Progenitor cell of endocrine pancreas (in vitro differentiated cells): ENCODE measurements at regions not wholly inside any gene's neighbourhood (a gene's known extent, or its start where the extent isn't known, plus 50 kb on each side); places are given as distances from the start of the nearest gene placed in this dataset.

Experiments used
- DNase-seq: peaks from one replicate; pipeline ENCODE4 v3.0.0; 2021; ENCODE audit warnings: low spot score; ENCODE audit not compliant: unreplicated experiment
- H3K27ac Mint-ChIP-seq: 2 replicates; pipeline ENCODE4 v1.8.0; 2021; ENCODE audit warnings: mild to moderate bottlenecking, moderate library complexity, mixed read lengths
- H3K27me3 Mint-ChIP-seq: 2 replicates; pipeline ENCODE4 v1.8.0; 2021; ENCODE audit warnings: mixed read lengths
- H3K36me3 Mint-ChIP-seq: 2 replicates; pipeline ENCODE4 v1.8.0; 2022; ENCODE audit warnings: mixed read lengths; ENCODE audit not compliant: insufficient read depth
- H3K4me1 Mint-ChIP-seq: 2 replicates; pipeline ENCODE4 v1.8.0; 2021; ENCODE audit warnings: low read depth, mixed read lengths
- H3K4me3 Mint-ChIP-seq: 2 replicates; pipeline ENCODE4 v1.8.0; 2021; ENCODE audit warnings: low read depth, mild to moderate bottlenecking, moderate library complexity, mixed read lengths
- H3K9me3 Mint-ChIP-seq: 2 replicates; pipeline ENCODE4 v1.8.0; 2021; ENCODE audit warnings: low read depth, mixed read lengths
- CTCF ChIP-seq: fragments of 200-600 bp; sonication (generic); IDR thresholded peaks from one replicate; pipeline ENCODE4 v1.5.0; 2021; ENCODE audit warnings: antibody characterized with exemption, mild to moderate bottlenecking; ENCODE audit not compliant: unreplicated experiment

GRCh38 chr2:9123069-9123468 is 83.5 kb upstream of the ASAP2 start:
- TF ChIP-seq CTCF = no peak
- peaks cover 4% of the 10 kb centered on the region for H3K27me3 Mint-ChIP-seq
- no peak overlapping the region for H3K4me3 Mint-ChIP-seq
- no peak overlapping the region for H3K27ac Mint-ChIP-seq
- no peaks in the 10 kb centered on the region for H3K36me3 Mint-ChIP-seq
- peaks cover 4% of the 10 kb centered on the region for H3K9me3 Mint-ChIP-seq
- H3K4me1 Mint-ChIP-seq = no peaks in the 10 kb centered on the region
- DNase-seq = no peak

DNA sequence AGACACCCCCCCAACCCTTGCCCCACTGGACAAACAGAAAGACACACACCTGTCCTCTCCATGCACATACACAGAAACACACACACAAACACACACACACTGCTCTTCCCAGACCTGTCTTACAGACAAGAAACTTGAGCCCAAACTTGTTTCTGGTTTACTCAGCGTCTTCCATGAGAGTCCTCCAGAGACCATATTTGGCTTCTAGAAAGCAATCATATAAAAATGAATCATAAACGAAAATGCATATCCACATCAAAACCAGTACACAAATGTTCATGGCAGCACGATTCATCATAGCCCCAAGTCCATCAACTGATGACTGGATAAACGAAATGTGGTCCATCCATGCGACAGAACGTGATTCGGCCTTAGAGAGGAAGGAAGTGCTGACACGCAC is 84.2 kb upstream of the ASAP2 start:
- Mint-ChIP-seq H3K9me3 (peaks cover 4% of the 10 kb centered on the region), H3K27me3 (peaks cover 4% of the 10 kb centered on the region), H3K36me3 (no peaks in the 10 kb centered on the region), H3K4me1 (no peaks in the 10 kb centered on the region), H3K27ac (no peak overlapping the region), H3K4me3 (no peak overlapping the region)
- no peak for DNase-seq
- TF ChIP-seq CTCF = no peak

GRCh38 chr2:9118383-9118960 is 88.1 kb upstream of the ASAP2 start:
- Mint-ChIP-seq H3K9me3 (no peaks in the 10 kb centered on the region), H3K27me3 (no peaks in the 10 kb centered on the region), H3K27ac (no peak overlapping the region), H3K4me1 (peaks cover 5% of the 10 kb centered on the region), H3K4me3 (no peak overlapping the region), H3K36me3 (no peaks in the 10 kb centered on the region)
- DNase-seq = no peak
- no peak for TF ChIP-seq CTCF

DNA sequence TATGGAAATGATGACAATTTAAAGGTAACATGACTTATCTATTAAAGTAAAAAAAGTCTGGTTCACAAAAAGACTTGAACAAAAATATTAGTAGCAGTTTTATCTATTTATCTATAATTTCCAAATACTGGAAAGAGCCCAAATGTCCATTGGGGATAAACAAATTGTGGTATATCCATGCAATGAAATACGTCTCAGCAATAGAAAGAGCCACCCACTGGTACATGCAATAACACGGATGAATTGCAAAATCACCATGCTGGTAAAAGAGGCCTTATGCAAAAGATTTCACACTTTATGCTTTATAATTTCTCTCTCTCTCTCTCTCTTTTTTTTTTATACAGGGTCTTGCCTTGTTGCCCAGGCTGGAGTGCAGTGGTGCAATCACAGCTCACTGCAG is 91.4 kb upstream of the ASAP2 start:
- H3K36me3 Mint-ChIP-seq = no peaks in the 10 kb centered on the region
- H3K9me3 Mint-ChIP-seq = no peaks in the 10 kb centered on the region
- H3K27ac Mint-ChIP-seq = no peak overlapping the region
- no peak for TF ChIP-seq CTCF
- H3K27me3 Mint-ChIP-seq = peaks cover 11% of the 10 kb centered on the region
- DNase-seq = no peak
- peaks cover 17% of the 10 kb centered on the region for H3K4me1 Mint-ChIP-seq
- no peak overlapping the region for H3K4me3 Mint-ChIP-seq

DNA sequence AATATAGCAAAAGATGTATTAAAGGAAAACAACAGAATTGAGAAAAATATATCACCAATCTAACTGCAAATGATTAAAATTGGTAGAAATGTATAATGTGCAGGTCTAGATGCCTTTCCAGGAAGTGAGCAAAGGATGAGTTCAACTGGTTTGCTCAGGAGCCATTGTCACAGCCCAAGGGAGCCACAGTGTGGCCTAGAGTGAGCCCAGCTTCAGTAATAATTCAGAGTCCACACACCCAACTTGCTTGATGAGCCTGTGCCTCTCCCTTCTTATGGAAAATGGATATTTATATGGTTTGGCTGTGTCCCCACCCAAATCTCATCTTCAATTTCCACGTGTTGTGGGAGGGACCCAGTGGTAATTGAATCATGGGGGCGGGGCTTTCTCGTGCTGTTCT is 92.2 kb upstream of the ASAP2 start:
- peaks cover 11% of the 10 kb centered on the region for H3K27me3 Mint-ChIP-seq
- no peaks in the 10 kb centered on the region for H3K9me3 Mint-ChIP-seq
- H3K4me1 Mint-ChIP-seq = peaks cover 17% of the 10 kb centered on the region
- no peak overlapping the region for H3K27ac Mint-ChIP-seq
- H3K36me3 Mint-ChIP-seq = no peaks in the 10 kb centered on the region
- no peak for TF ChIP-seq CTCF
- DNase-seq = no peak
- no peak overlapping the region for H3K4me3 Mint-ChIP-seq
